Right hindlimb (tissue), 1 donor: ENCODE measurements at regions not wholly inside any gene's neighbourhood (a gene's known extent, or its start where the extent isn't known, plus 50 kb on each side); places are given as distances from the start of the nearest gene placed in this dataset.
A peak's percentile ranks its signal among the peaks of the same experiment; 100 is the strongest.

Experiments
- DNase-seq: peaks from one replicate; pipeline ENCODE4 v3.0.0-alpha.2; 2018

GRCh38 chr12:96136161-96136560 is 58.0 kb upstream of the ELK3 start:
- DNase-seq = peak; percentile 50

GRCh38 chr12:96136725-96137378 is 57.3 kb upstream of the ELK3 start:
- DNase-seq = no peak

- DNase-seq = no peak
These were observed 54.0 kb upstream of the ELK3 start for GRCh38 chr12:96140174-96140573.

DNA sequence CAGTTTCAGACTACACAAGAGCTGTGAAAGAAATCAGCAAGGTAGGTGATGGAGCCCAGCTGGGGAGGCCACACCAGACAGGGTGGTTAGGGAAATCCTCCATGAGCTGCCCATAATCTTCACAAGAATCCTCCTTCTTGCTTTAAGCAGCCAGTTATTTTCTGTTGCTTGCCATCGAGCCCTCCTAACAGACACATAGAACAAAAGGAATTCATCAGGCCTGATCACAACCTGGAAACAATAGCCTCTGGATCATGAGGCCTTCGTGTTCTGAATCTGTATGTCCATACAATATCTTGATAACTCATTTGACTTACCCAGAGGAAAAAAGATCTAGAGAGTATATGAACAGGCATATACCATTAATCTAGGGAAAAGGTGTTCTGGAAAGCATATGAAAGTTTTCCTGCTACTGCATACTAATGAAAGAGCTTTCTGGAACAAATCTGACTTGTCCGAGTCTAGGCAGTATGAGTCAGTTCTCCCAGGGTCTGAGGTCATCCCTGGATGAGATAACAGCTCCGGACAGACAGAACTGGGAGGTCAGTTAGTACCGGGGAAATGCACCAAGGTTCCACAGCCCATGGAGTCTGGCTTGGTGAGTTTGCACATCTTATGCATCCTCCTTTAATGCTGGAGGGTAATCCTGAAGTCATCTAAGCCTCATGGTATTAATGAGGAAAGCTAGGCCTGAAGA is 52.8 kb upstream of the ELK3 start:
- no peak for DNase-seq

DNA sequence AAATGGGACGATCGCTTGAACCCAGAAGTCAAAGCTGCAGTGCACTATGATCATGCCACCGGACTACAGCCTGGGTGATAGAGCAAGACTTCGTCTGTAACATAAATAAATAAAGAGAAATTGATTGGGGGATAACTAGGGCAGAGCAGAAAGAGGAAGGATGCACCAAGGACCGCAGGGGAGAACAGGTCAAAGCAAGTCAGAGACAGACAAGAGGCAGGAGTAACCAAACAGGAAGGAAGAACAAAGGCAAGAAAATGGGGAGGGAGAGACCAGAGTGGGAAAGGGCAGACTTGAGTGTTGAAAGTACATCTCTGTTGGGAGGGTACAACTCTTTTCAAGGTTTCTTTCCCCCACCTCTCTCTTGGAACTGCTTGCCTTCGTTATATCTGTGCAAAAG is 50.8 kb upstream of the ELK3 start:
- no peak for DNase-seq

DNA sequence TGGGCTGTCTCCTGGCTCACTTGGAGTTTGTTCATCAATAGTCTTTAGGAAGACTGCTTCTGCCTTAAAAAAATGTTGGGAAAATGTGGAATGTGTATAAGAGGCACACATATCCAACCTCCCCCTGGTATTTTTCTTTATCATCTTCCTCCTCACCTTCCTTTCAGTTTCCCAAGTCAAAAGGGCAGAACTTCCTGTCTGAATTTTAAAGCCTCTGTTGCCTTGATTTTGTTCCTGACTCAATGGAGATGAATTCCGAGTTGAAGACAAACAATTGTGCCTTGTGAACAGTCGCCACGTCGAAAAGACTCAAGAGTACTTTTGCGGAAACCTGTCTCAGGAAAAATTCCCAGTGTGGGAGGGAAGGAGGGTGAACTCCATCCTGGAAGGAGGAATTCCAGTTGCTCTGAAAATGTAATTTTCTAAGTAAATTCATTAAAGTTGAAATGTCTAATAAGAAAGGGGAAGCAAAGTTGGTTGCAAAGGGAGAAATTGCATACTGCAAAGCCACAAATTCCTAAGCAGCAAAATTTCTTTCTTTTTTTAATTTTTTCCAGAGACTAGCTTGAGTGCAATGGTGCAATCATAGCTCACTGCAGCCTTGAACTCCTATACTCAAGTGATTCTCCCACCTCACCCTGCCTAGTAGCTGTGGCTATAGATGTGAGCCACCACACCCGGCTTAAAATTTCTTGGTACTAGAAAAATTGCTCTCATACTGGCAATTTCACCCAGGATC is 50.2 kb upstream of the ELK3 start:
- no peak for DNase-seq
